Suprapubic skin (tissue), 4 donors: ENCODE measurements at regions not wholly inside any gene's neighbourhood (a gene's known extent, or its start where the extent isn't known, plus 50 kb on each side); places are given as distances from the start of the nearest gene placed in this dataset.

Source experiments
- DNase-seq, 2 donors: peaks; one replicate each; pipeline ENCODE4 v3.0.0-alpha.2; 2019; ENCODE audit warnings: low spot score in 2 of 2
- H3K27ac ChIP-seq: fragments of 200-600 bp; sonication (generic); one replicate; pipeline ENCODE4 v1.5.1; 2019
- H3K27me3 ChIP-seq: fragments of 200-600 bp; sonication (generic); one replicate; pipeline ENCODE4 v1.5.1; 2019
- H3K36me3 ChIP-seq: fragments of 200-600 bp; sonication (generic); one replicate; pipeline ENCODE4 v1.5.1; 2019
- H3K4me1 ChIP-seq: fragments of 200-600 bp; sonication (generic); one replicate; pipeline ENCODE4 v1.5.1; 2019
- H3K4me3 ChIP-seq: fragments of 200-600 bp; sonication (generic); one replicate; pipeline ENCODE4 v1.5.1; 2019; ENCODE audit warnings: mild to moderate bottlenecking
- H3K9me3 ChIP-seq: fragments of 200-600 bp; sonication (generic); one replicate; pipeline ENCODE4 v1.5.1; 2019
- EP300 ChIP-seq: sonication (generic); formaldehyde crosslinking; IDR thresholded peaks from one replicate; pipeline ENCODE4 v1.6.1; 2017; ENCODE audit warnings: antibody characterized with exemption
- POLR2A ChIP-seq, 2 donors: fragments of 450-650 bp; IDR thresholded peaks; one replicate each; pipeline ENCODE4 v1.6.1; 2017; ENCODE audit warnings: antibody characterized with exemption in 2 of 2, mild to moderate bottlenecking in 2 of 2, moderate library complexity in 2 of 2
- POLR2AphosphoS5 ChIP-seq, 3 donors: sonication (generic); formaldehyde crosslinking; IDR thresholded peaks; one replicate each; pipeline ENCODE4 v1.6.1; 2017; ENCODE audit warnings: antibody characterized with exemption in 3 of 3
- WGBS: methylation state at CpG from one replicate; pipeline ENCODE4 v1.1.5; 2018; 5-methylcytosine and 5-hydroxymethylcytosine counted together
- TF ChIP-seq, protein P1 (sequence below), 2 donors: fragments of 200-600 bp in 1 of 2; fragments of 450-650 bp in 1 of 2; sonication (generic) in 1 of 2; IDR thresholded peaks; one replicate each; pipeline ENCODE4 v1.5.1; 2016 to 2019; ENCODE audit warnings: antibody characterized with exemption in 2 of 2, mild to moderate bottlenecking in 1 of 2, moderate library complexity in 1 of 2

DNA sequence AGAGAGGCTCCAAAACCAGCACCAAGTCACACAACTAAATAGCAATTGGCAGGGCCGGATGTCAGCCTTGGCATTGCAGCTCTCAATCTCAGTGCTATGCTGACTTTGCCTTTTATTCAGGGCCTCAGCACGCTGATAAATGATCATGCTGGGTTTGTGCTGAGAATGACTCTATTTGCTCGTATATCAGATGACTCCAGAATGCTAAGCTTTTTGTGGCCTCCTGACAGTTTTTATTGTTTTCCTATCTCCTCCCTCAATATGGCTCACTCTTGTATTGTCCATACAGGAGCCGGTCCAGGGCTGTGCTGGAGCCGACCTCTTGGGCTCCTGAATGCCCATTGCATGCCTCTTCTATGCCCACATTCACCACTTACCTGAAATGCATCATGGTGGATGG is 211.0 kb downstream of the EFNB2 start:
- Histone ChIP-seq H3K36me3 (no peaks in the 10 kb centered on the region), H3K4me3 (no peak overlapping the region), H3K27ac (no peak overlapping the region), H3K9me3 (peaks cover 11% of the 10 kb centered on the region), H3K4me1 (no peaks in the 10 kb centered on the region), H3K27me3 (no peaks in the 10 kb centered on the region)
- 91% methylated on average over 5 of the region's 5 CpGs for WGBS
- no peak for DNase-seq
- TF ChIP-seq EP300 (no peak), POLR2A (IDR thresholded peaks at IDR 0.05) (no peak), POLR2AphosphoS5 (IDR thresholded peaks at IDR 0.05) (no peak)
- TF ChIP-seq, protein P1, sequence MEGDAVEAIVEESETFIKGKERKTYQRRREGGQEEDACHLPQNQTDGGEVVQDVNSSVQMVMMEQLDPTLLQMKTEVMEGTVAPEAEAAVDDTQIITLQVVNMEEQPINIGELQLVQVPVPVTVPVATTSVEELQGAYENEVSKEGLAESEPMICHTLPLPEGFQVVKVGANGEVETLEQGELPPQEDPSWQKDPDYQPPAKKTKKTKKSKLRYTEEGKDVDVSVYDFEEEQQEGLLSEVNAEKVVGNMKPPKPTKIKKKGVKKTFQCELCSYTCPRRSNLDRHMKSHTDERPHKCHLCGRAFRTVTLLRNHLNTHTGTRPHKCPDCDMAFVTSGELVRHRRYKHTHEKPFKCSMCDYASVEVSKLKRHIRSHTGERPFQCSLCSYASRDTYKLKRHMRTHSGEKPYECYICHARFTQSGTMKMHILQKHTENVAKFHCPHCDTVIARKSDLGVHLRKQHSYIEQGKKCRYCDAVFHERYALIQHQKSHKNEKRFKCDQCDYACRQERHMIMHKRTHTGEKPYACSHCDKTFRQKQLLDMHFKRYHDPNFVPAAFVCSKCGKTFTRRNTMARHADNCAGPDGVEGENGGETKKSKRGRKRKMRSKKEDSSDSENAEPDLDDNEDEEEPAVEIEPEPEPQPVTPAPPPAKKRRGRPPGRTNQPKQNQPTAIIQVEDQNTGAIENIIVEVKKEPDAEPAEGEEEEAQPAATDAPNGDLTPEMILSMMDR (IDR thresholded peaks at IDR 0.05), result no peak

DNA sequence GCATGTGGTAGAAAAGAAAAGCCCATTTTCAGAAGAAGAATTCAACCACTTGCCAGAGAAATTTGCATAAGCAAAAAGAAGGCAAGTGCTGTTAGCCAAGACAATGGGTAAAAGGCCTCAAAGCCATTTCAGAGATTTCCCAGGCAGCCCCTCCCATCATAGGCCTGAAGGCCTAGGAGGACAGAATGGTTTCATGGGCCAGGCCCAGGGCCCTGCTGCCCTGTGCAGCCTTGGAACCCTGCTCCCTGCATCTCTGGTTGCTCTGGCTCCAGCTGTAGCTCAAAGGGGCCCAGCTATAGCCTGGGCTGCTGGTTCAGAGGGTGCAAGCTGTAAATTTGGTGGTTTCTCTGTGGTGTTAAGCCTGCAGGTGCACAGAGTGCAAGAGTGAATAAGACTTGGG is 212.8 kb downstream of the EFNB2 start:
- Histone ChIP-seq H3K27me3 (no peaks in the 10 kb centered on the region), H3K4me3 (no peak overlapping the region), H3K9me3 (peaks cover 11% of the 10 kb centered on the region), H3K4me1 (no peaks in the 10 kb centered on the region), H3K27ac (no peak overlapping the region), H3K36me3 (no peaks in the 10 kb centered on the region)
- TF ChIP-seq POLR2AphosphoS5 (IDR thresholded peaks at IDR 0.05) (no peak), POLR2A (IDR thresholded peaks at IDR 0.05) (no peak), EP300 (no peak)
- TF ChIP-seq, protein P1 (IDR thresholded peaks at IDR 0.05), result no peak
- DNase-seq, result no peak

DNA sequence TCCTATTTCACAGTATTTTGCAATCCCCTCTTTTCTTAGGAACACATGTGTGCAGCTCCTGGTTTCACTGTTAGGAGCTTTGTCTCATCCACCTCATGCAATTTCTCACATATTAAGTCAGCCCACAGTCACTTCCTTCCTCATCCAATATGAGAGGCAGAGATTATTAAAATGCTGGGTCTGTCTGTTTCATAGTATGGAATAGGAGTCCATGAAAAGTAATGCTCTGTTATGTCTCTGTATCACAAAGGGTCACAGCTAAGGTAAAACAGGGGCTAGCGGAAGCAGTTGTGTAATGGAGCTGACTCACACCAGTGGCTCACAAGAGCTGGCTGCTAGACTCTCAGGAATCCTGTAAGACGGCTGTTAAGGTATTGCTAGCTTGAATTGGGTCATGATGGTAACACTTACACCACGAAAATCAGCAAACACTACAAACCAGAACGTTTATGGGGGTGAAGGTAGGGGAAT is 216.5 kb downstream of the EFNB2 start:
- Histone ChIP-seq H3K36me3 (no peaks in the 10 kb centered on the region), H3K27me3 (no peaks in the 10 kb centered on the region), H3K9me3 (peaks cover 11% of the 10 kb centered on the region), H3K4me3 (no peak overlapping the region), H3K27ac (no peak overlapping the region), H3K4me1 (no peaks in the 10 kb centered on the region)
- no peak for DNase-seq
- no peak for TF ChIP-seq POLR2AphosphoS5 (IDR thresholded peaks at IDR 0.05)
- TF ChIP-seq, protein P1 (IDR thresholded peaks at IDR 0.05), result no peak
- TF ChIP-seq EP300, result no peak
- TF ChIP-seq POLR2A (IDR thresholded peaks at IDR 0.05), result no peak
- 39% methylated on average over 4 of the region's 4 CpGs for WGBS

DNA sequence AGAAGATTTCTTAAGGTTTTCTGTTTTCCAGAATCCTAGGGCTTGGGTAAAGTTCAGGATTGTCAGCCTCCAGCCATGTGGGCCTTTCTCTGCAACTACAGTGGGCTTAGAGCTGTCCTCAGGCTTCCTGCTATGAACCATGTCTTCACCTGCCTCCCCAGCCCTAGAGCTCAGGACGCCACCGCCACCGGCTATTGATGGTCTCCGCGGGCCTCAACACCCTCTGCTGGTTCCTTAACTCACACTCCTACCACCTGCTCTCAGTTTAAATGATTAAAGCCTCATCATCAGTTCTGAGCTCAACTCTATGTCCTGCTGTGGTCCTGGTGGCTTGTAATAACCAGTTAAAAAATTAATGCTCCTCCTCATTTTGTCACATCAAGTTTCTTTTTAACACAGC is 221.0 kb downstream of the EFNB2 start:
- Histone ChIP-seq H3K9me3 (no peaks in the 10 kb centered on the region), H3K27ac (no peak overlapping the region), H3K4me1 (no peaks in the 10 kb centered on the region), H3K27me3 (no peaks in the 10 kb centered on the region), H3K4me3 (no peak overlapping the region), H3K36me3 (no peaks in the 10 kb centered on the region)
- TF ChIP-seq POLR2A (IDR thresholded peaks at IDR 0.05) (no peak), POLR2AphosphoS5 (IDR thresholded peaks at IDR 0.05) (no peak)
- no peak for DNase-seq
- WGBS, result 82% methylated on average over 5 of the region's 5 CpGs

DNA sequence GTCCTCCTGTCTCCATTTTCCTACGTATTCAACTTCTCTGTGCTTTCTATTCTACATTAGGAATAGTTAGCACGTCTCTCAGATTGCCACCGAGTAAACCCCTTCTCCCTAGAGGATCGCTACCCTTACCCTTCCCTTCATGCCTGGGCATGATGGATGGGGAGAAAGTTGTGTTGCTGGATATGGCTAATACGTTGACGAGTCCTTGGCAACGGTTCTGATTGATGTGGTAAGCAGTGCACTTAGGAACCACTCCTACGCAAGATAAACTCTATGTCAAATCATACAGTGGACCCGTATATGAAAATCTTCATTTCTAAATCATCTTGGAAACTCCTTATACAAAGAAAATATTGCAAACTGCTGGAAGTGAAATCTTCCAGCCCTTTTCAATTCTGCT is 224.5 kb downstream of the EFNB2 start:
- DNase-seq, result no peak
- WGBS, result 66% methylated on average over 9 of the region's 9 CpGs
- TF ChIP-seq POLR2A (IDR thresholded peaks at IDR 0.05) (no peak), EP300 (no peak), POLR2AphosphoS5 (IDR thresholded peaks at IDR 0.05) (no peak)
- TF ChIP-seq, protein P1 (IDR thresholded peaks at IDR 0.05), result no peak
- no peak overlapping the region for H3K27ac ChIP-seq
- no peak overlapping the region for H3K4me3 ChIP-seq
- no peaks in the 10 kb centered on the region for H3K4me1 ChIP-seq
- H3K9me3 ChIP-seq, result no peaks in the 10 kb centered on the region
- no peaks in the 10 kb centered on the region for H3K36me3 ChIP-seq
- H3K27me3 ChIP-seq, result no peaks in the 10 kb centered on the region

DNA sequence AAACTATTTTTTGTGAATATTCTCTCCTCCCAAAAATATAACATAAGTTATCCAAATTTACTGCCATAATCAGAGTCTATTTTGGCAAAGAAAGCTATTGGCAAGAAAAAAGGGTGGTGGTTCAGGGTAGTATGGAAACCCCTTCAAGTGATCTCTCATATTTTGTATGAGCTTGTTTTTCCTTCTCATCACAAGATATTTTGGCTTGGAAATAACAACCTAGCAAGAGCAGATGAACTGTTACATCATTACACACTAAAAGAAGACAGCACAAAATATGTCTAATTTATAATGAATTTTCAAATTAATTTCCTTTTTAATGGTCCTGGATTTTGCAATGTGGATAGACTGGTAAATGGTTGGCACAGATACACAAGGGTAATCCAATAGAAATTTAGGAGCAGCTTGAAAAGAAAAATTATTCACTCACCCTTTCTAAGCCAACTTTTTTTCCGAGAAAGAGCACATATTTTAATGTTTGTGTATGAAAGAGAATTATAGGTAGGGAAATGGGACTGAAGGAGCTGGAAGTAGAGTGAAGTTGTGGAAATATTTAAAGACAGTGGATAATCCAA is 225.1 kb downstream of the EFNB2 start:
- Histone ChIP-seq H3K4me3 (no peak overlapping the region), H3K9me3 (no peaks in the 10 kb centered on the region), H3K27ac (no peak overlapping the region), H3K36me3 (no peaks in the 10 kb centered on the region), H3K4me1 (no peaks in the 10 kb centered on the region), H3K27me3 (no peaks in the 10 kb centered on the region)
- WGBS, result 60% methylated on average over 1 of the region's 1 CpG
- no peak for DNase-seq
- no peak for TF ChIP-seq POLR2A (IDR thresholded peaks at IDR 0.05)
- no peak for TF ChIP-seq POLR2AphosphoS5 (IDR thresholded peaks at IDR 0.05)
- TF ChIP-seq, protein P1 (IDR thresholded peaks at IDR 0.05), result no peak
- TF ChIP-seq EP300, result no peak
